GM19372 (cell line): ENCODE measurements at regions not wholly inside any gene's neighbourhood (a gene's known extent, or its start where the extent isn't known, plus 50 kb on each side); places are given as distances from the start of the nearest gene placed in this dataset.

Source experiments
- ATAC-seq: cut with Tn5 transposase; IDR thresholded peaks from one replicate; pipeline ENCODE4 v1.9.1; 2021; ENCODE audit warnings: mild to moderate bottlenecking, low read depth, moderate library complexity; ENCODE audit not compliant: unreplicated experiment

DNA sequence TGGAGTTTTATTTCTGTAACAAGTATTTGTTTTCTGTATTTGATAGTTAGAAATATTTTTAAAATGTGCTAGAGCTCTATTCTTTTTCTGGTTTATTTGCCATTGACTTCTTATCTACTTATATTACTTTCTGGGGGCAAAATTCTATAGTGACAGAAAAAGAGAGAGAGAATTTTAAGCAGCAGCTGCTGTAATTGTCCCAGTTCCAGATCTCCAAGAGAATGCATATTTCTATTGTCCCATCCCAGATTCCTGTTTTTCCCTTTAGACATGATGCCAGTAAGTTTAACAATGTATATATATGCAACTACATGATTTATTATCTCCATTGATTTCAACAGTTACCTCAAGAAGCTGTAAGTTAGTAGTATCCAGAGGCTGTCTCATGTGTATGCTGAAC is 541.7 kb upstream of the ZNF385D start:
- no peak for ATAC-seq

DNA sequence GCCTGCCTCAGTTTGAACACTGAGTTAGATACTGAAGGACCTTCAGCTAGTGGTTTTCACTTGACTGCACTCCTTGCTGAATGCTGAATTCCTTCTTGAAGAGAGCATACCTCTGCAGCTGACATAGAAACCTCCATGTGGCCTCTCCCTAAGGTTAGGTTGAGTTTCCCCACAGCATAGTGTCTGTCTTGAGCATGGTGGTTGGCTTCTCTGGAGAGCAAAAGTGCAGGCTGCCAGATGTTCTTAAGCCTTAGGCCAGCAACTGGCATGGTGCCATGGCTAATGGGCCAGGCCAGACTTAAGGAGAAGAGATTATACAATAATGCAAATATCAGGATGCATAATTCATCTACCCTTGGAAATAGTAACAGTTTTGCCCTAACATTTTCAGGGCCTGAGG is 545.6 kb upstream of the ZNF385D start:
- ATAC-seq = no peak

DNA sequence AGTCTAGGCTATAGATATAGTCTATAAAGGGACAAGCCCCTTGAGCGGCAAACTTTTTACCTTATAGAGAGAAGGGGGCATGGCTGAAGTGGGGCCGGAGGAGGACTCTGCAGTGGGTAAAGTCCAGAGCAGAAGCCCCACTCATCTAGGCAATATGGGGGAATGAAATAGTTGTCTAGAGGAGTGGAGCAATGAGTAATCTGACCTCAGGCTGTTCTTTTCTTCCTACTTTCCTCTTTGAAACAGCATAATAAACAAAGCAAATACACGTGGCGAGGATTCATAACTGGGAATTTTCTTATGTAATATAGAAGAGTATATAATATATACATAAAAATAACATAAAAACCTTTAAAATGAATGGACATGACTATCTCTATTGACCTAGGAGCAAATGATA is 546.4 kb upstream of the ZNF385D start:
- no peak for ATAC-seq

DNA sequence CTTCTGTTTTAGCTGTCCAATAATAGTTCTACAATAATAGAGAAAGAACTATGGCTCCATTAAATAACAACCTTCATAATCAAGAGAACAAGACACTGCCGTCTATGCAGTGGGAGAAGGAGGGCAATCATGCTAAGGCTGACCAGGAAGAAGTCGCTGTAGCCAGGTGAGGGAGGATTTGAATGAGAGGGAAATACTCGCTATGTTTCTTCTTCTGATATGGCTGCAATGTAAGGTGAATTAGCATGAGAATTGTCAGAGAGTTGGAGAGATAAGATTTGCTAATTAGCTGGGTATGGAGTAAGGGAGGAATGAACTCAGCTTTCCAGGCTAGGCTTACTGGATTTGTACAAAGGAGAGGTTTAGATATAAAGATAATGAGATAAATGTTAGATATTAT is 555.4 kb upstream of the ZNF385D start:
- no peak for ATAC-seq

DNA sequence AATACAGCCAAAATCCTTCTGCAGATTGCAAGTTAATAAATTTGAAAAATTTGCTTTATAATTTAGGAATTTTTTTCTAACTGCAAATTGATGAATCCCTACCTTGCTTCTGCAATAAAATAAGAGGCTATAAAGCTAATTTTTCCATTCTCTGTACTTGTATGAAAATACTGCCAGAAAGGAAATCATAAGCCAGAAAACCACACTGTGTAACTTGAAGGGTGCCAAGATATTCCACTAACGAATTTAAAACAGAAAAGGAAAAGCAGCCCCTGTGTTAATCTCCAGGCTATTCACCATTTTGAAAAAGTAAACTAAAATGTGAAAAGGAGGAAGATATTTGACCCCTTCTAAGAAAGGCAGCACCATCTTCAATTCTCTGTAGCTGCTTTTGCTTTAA is 557.9 kb upstream of the ZNF385D start:
- ATAC-seq = no peak

- ATAC-seq = no peak
Observed at GRCh38 chr3:22315925-22316324, 564.9 kb upstream of the ZNF385D start.

DNA sequence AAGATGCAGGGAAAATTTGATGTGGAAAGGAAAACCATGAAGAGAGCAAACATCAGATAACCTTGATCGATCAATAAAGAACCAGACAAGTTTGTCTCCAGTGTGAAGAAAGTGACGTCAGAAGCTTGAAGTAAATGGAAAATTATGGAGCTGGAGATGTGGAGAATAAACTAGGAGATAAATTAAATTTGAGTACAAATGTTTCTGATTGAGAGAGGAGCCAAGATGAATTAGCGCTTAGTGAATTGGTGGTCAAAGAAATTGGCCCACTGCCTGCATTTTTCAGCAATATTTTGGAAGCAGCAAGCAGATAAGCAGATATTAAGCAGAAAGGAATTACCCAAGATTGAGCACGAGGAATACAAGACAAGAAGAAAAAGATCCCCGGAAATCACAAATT is 567.3 kb upstream of the ZNF385D start:
- no peak for ATAC-seq

- no peak for ATAC-seq
Observed at GRCh38 chr3:22319446-22319845, 568.4 kb upstream of the ZNF385D start.

GRCh38 chr3:22322861-22323260 is 571.9 kb upstream of the ZNF385D start:
- ATAC-seq = no peak

DNA sequence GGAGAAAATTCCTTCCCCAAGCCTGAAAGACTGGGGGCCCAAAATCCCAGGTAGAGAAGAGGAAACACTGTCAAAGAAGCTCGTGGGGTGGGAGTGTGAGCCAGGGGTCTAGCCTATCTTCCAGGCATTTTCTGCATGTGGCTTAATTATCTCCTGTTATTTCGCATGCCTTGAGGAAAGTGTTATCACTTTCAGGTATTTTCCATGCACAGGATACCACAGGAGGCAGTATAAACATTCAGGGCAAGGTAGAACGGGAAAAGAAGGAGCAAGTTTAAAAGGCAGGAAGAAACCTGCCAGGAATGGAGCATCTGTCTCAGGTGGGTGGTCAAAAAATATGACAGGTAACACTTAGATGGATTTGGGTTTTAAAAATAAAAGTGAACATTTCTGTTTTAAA is 575.3 kb upstream of the ZNF385D start:
- ATAC-seq = no peak

DNA sequence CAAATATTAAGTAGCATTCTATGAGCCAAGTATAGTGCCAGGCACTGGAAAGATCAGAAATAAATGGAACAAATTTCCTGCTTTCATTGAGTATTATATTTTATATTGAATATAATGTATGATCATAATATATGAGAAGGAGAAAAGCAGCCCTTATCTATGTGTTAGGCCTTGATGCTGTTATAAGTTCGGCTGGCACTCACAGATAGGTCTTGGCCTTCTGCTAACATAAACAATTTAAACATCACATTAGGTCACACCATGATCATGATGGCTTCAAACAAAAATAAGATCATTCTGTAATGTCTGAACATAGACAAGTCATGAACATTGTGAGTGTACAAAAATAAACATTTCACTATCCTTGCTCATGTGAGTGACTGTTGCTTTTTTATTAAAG is 584.0 kb upstream of the ZNF385D start:
- no peak for ATAC-seq

DNA sequence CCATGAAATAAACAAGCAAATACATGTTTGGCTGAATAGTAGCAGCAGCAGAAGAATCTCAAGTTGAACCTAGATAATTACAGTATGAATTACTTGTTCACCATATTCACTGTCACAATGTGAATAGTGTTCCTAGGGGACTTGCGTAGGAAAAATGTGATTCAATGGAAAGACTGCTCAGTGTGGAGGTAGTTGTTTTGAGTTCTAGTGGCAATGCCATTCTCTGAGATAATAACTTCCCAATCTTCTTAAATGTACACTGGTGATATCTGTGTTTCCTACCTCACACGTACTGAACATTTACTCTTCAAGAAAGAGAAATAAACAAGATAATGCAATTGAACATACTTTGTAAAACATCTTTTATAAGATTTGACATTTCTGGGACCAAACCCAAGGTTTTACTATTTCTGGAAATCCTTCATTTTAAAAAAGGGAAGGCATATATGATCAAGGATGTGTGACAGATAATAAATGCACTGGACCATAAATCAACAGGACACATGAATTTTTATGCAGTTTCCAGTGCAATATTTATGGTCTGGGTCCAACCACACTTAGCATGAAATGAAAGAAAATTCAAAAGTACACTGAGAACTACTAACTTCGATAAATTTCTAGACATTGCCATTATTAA is 598.3 kb upstream of the ZNF385D start:
- ATAC-seq = no peak

DNA sequence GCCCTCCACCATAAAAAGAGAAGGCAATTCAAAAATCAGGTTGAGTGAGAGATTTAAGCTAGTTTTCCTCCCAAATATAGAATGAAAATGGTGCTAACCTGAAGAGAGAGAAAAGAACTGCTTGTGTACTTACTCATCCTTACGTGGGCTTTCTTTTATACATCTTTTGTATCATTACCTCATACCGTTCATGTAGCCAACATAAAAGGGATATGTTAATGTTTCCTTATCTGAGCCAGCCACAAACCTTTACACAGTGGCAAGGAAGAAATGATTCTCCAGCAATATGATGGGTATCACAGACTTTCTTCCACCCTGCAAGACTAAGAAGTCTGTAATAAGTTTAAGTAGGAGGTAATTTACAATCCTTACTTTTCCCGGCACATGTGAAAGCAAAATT is 600.8 kb upstream of the ZNF385D start:
- no peak for ATAC-seq

GRCh38 chr3:22353126-22353525 is 602.1 kb upstream of the ZNF385D start:
- ATAC-seq = no peak

GRCh38 chr3:22358334-22358733 is 607.3 kb upstream of the ZNF385D start:
- no peak for ATAC-seq

DNA sequence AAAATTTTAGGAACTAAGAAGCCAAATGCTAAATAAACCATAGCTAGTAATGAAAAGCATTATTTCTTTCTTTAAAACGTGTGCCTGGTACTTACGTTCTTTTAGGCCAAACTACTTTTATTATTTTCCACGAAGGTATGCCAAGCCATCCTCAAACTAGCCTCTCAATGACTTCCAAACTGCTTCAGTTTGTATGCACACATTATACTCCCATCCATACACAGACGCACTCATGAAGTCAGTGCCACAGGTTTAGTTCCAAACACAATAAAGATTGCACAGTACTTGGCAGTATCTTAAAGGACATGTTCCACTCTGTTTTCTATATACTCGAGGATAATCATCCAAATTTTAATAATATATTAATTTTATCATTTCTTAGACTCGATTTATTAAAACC is 609.2 kb upstream of the ZNF385D start:
- no peak for ATAC-seq

DNA sequence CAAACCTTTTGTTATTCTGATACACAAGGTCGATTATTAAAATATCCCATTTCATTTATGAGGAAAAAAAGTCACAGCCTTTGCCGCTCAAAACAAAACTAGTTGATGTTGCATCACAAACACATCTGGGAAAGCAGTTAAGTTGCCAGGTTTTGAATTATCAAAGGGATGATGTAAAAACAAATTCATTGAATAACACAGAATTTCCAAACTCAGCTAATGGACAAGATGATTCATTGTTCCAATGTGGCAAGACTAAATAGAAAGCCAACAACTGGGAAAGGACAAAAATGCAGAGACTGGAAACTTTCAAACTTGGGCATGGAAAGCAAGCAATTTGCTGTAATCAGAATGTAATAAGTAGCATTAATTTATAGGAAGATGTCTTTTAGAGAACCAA is 610.0 kb upstream of the ZNF385D start:
- ATAC-seq = no peak

DNA sequence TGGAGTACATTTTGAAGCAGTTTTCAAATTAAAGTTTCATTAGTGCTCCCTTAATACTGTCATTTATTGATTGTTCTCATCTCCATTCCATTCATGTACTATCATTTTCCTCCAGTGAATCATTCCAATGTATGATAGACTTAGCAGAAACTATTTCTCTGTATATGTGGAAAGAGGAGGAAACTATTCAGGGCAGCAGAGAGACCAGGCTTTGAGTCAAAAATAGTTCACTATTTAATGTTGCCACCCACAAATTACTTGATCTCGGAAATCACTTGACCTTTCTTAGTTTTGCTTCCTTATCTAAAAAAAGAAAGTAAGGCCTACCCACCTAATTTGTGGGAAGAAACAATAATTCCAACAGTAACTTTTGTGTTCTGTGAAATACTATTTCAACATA is 610.5 kb upstream of the ZNF385D start:
- no peak for ATAC-seq

- ATAC-seq = no peak
Observed at GRCh38 chr3:22364851-22365250, 613.8 kb upstream of the ZNF385D start.

DNA sequence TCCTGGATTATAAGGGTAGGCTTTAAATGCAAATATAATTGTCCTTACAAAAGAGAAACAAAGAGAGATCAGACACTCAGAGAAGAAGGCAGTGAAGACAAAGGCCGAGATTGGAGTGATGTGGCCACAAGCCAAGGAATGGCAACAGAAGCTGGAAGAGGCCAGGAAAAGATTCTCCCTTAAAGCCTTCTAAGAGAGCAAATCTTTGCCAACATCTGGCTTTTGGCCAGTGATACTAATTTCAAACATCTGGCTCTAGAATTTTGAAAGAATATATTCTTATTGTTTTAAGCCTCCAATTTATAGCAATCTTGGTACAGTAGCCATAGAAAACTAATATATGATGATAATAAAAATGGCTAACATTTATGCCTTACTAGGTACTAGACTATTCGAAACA is 615.8 kb upstream of the ZNF385D start:
- no peak for ATAC-seq

- no peak for ATAC-seq
Observed at GRCh38 chr3:22371036-22371435, 620.0 kb upstream of the ZNF385D start.

- no peak for ATAC-seq
Observed at GRCh38 chr3:22371607-22372291, 620.7 kb upstream of the ZNF385D start.
